Caco-2 (cell line): ENCODE measurements at regions not wholly inside any gene's neighbourhood (a gene's known extent, or its start where the extent isn't known, plus 50 kb on each side); places are given as distances from the start of the nearest gene placed in this dataset.

ENCODE experiments used
- BruUV-seq: library from RNA; stranded (reverse); fragments of 400-500 nt; replicated peaks from 2 replicates; lab custom pipeline; 2021; lab: Mats Ljungman, UMichigan
- CTCF ChIA-PET: fragments of 300-600 bp; sonication (Branson Sonifier 250); formaldehyde crosslinking; loops from one replicate; lab custom pipeline; 2022; ENCODE audit warnings: antibody characterized with exemption; lab: Charles Lee
- POLR2A ChIA-PET: fragments of 300-600 bp; sonication (Branson Sonifier 250); formaldehyde crosslinking; loops from one replicate; lab custom pipeline; 2022; ENCODE audit warnings: antibody characterized with exemption; lab: Charles Lee
- DNase-seq, 2 experiments: peaks; one replicate each; pipeline versions ENCODE4 v3.0.0 to v3.0.0-alpha.2; 2020 to 2022
- H3K27me3 ChIP-seq: replicated peaks from 2 replicates; pipeline ENCODE4 v1.6.0; 2011; ENCODE audit warnings: low read length; ENCODE audit not compliant: control insufficient read depth, insufficient read depth
- H3K36me3 ChIP-seq: 2 replicates; pipeline ENCODE4 v1.5.1; 2011; ENCODE audit warnings: low read length; ENCODE audit not compliant: control insufficient read depth, insufficient read depth
- H3K4me1 ChIP-seq: fragments of 250-450 bp; sonication (Bioruptor Pico); 2 replicates; pipeline ENCODE4 v1.5.1; 2020; ENCODE audit warnings: mild to moderate bottlenecking
- H3K4me3 ChIP-seq: 2 replicates; pipeline ENCODE4 v1.5.1; 2011; ENCODE audit warnings: low read depth, mild to moderate bottlenecking, control low read depth, low read length
- H3K9me3 ChIP-seq: fragments of 250-450 bp; sonication (Bioruptor Pico); 2 replicates; pipeline ENCODE4 v1.5.1; 2020; ENCODE audit warnings: mild to moderate bottlenecking, moderate library complexity
- H3K27ac Mint-ChIP-seq: one replicate; pipeline ENCODE4 v1.8.0; 2022; ENCODE audit warnings: mixed read lengths; ENCODE audit not compliant: unreplicated experiment
- H3K27me3 Mint-ChIP-seq: one replicate; pipeline ENCODE4 v1.8.0; 2022; ENCODE audit warnings: mixed read lengths; ENCODE audit not compliant: insufficient read depth, unreplicated experiment
- H3K36me3 Mint-ChIP-seq: one replicate; pipeline ENCODE4 v1.8.0; 2022; ENCODE audit warnings: mild to moderate bottlenecking, mixed read lengths; ENCODE audit not compliant: insufficient read depth, unreplicated experiment
- H3K4me1 Mint-ChIP-seq: one replicate; pipeline ENCODE4 v1.8.0; 2022; ENCODE audit warnings: low read depth, mixed read lengths; ENCODE audit not compliant: unreplicated experiment
- H3K4me3 Mint-ChIP-seq: one replicate; pipeline ENCODE4 v1.8.0; 2022; ENCODE audit warnings: mild to moderate bottlenecking, moderate library complexity, mixed read lengths; ENCODE audit not compliant: unreplicated experiment
- H3K9me3 Mint-ChIP-seq: one replicate; pipeline ENCODE4 v1.8.0; 2022; ENCODE audit warnings: mixed read lengths; ENCODE audit not compliant: unreplicated experiment
- CTCF ChIP-seq, 2 experiments: fragments of 200-600 bp in 1 of 2; IDR thresholded peaks; 1 replicate in 1 of 2; 2 replicates in 1 of 2; pipeline versions ENCODE4 v1.5.1 to v1.8.0; 2011 to 2022; ENCODE audit warnings: antibody characterized with exemption in 1 of 2, control low read depth in 1 of 2, inconsistent platforms in 1 of 2, low read depth in 1 of 2, low read length in 1 of 2, mild to moderate bottlenecking in 1 of 2, moderate library complexity in 1 of 2; ENCODE audit not compliant: insufficient read depth in 1 of 2, severe bottlenecking in 1 of 2, unreplicated experiment in 1 of 2
- intact Hi-C: fragments of 100-400 bp; cut with micrococcal nuclease; formaldehyde crosslinking; loops from one replicate; pipeline ENCODE4 v1.10.0; 2022; ENCODE audit not compliant: unreplicated experiment

- H3K27me3 ChIP-seq = peaks cover 4% of the 10 kb centered on the region; the same call in 1 of the 2 replicates
- peaks cover 23% of the 10 kb centered on the region for H3K27me3 Mint-ChIP-seq
These were observed 65.1 kb upstream of the USP47 start for GRCh38 chr11:11776714-11777113.

GRCh38 chr11:11774928-11775327, 66.8 kb upstream of the USP47 start:
- intact Hi-C loops = no loop called here
- CTCF ChIA-PET = no interaction called here
- no peak overlapping the region for H3K4me3 Mint-ChIP-seq
- no peaks in the 10 kb centered on the region for H3K9me3 Mint-ChIP-seq
- DNase-seq = no peak
- Histone ChIP-seq H3K4me3 (no peak overlapping the region), H3K27me3 (peaks cover 4% of the 10 kb centered on the region; the same call in 1 of the 2 replicates), H3K36me3 (no peaks in the 10 kb centered on the region), H3K9me3 (no peaks in the 10 kb centered on the region), H3K4me1 (no peaks in the 10 kb centered on the region)
- H3K36me3 Mint-ChIP-seq = no peaks in the 10 kb centered on the region
- no TSS peak for BruUV-seq
- POLR2A ChIA-PET = no interaction called here
- no peak for TF ChIP-seq CTCF (IDR thresholded peaks at IDR 0.05; ENCODE audit: insufficient read depth in 1 of 2, low read depth in 1 of 2, low read length in 1 of 2, severe bottlenecking in 1 of 2, unreplicated experiment in 1 of 2)
- H3K27ac Mint-ChIP-seq = no peak overlapping the region
- peaks cover 26% of the 10 kb centered on the region for H3K27me3 Mint-ChIP-seq
- no peaks in the 10 kb centered on the region for H3K4me1 Mint-ChIP-seq

More at GRCh38 chr11:11776714-11777113, 65.1 kb upstream of the USP47 start:
- BruUV-seq = no TSS peak
- Histone ChIP-seq H3K9me3 (no peaks in the 10 kb centered on the region), H3K36me3 (no peaks in the 10 kb centered on the region), H3K4me1 (no peaks in the 10 kb centered on the region), H3K4me3 (no peak overlapping the region)
- ChIA-PET POLR2A (no interaction called here), CTCF (no interaction called here)
- no peak for DNase-seq
- H3K4me3 Mint-ChIP-seq = no peak overlapping the region
- H3K9me3 Mint-ChIP-seq = no peaks in the 10 kb centered on the region
- no peak for TF ChIP-seq CTCF (IDR thresholded peaks at IDR 0.05; ENCODE audit: insufficient read depth in 1 of 2, low read depth in 1 of 2, low read length in 1 of 2, severe bottlenecking in 1 of 2, unreplicated experiment in 1 of 2)
- intact Hi-C loops = no loop called here
- H3K36me3 Mint-ChIP-seq = no peaks in the 10 kb centered on the region
- H3K27ac Mint-ChIP-seq = no peak overlapping the region
- H3K4me1 Mint-ChIP-seq = no peaks in the 10 kb centered on the region

- no peak for DNase-seq
- CTCF ChIA-PET = interaction anchor here (0.7 to 0.9 kb wide), 2 partner anchors 15 to 398 kb away, joined by 3 read pairs; no protein-coding TSS in a partner anchor
- Mint-ChIP-seq H3K4me1 (no peaks in the 10 kb centered on the region), H3K9me3 (no peaks in the 10 kb centered on the region), H3K27ac (no peak overlapping the region), H3K27me3 (peaks cover 23% of the 10 kb centered on the region), H3K36me3 (no peaks in the 10 kb centered on the region), H3K4me3 (no peak overlapping the region)
- H3K4me3 ChIP-seq = no peak overlapping the region
- H3K27me3 ChIP-seq = peaks cover 3% of the 10 kb centered on the region; the same call in 1 of the 2 replicates
- H3K4me1 ChIP-seq = no peaks in the 10 kb centered on the region
- no peaks in the 10 kb centered on the region for H3K36me3 ChIP-seq
- no peaks in the 10 kb centered on the region for H3K9me3 ChIP-seq
- intact Hi-C loops = no loop called here
- TF ChIP-seq CTCF (IDR thresholded peaks at IDR 0.05; ENCODE audit: insufficient read depth in 1 of 2, low read depth in 1 of 2, low read length in 1 of 2, severe bottlenecking in 1 of 2, unreplicated experiment in 1 of 2) = no peak
- POLR2A ChIA-PET = no interaction called here
- BruUV-seq = no TSS peak
These were observed 68.8 kb upstream of the USP47 start for GRCh38 chr11:11772865-11773515.
